SK-N-SH treated with all-trans-retinoic acid at 6 μM for 48 hours (cell line): ENCODE measurements at regions not wholly inside any gene's neighbourhood (a gene's known extent, or its start where the extent isn't known, plus 50 kb on each side); places are given as distances from the start of the nearest gene placed in this dataset.

ENCODE experiments used
- ATAC-seq: fragments of 200-7000 bp; cut with Tn5 transposase; 3 replicates; pipeline ENCODE4 v1.9.1; 2020; ENCODE audit warnings: mild to moderate bottlenecking, moderate library complexity
- ARNTL ChIP-seq: fragments of 450-650 bp; formaldehyde crosslinking; IDR thresholded peaks from 2 replicates; pipeline ENCODE4 v1.5.0; 2020; ENCODE audit warnings: low read depth, mild to moderate bottlenecking, moderate library complexity, borderline replicate concordance
- BACH2 ChIP-seq: fragments of 250-450 bp; sonication (Bioruptor Pico); IDR thresholded peaks from 2 replicates; pipeline ENCODE4 v1.9.0; 2021; ENCODE audit warnings: mild to moderate bottlenecking, borderline replicate concordance
- CSDC2 ChIP-seq: fragments of 250-450 bp; sonication (Bioruptor Pico); IDR thresholded peaks from 2 replicates; pipeline ENCODE4 v1.5.0; 2020; ENCODE audit warnings: mild to moderate bottlenecking, moderate library complexity
- ESRRG ChIP-seq: fragments of 250-450 bp; sonication (Bioruptor Pico); IDR thresholded peaks from 2 replicates; pipeline ENCODE4 v1.6.1; 2021; ENCODE audit warnings: mild to moderate bottlenecking
- GLIS3 ChIP-seq: fragments of 250-450 bp; sonication (Bioruptor Pico); IDR thresholded peaks from 2 replicates; pipeline ENCODE4 v1.5.0; 2020; ENCODE audit warnings: mild to moderate bottlenecking, moderate library complexity
- ISL1 ChIP-seq: fragments of 250-450 bp; sonication (Bioruptor Pico); IDR thresholded peaks from 2 replicates; pipeline ENCODE4 v2.1.2; 2022; ENCODE audit warnings: mild to moderate bottlenecking, moderate library complexity
- OSR1 ChIP-seq: fragments of 250-450 bp; sonication (Bioruptor Pico); IDR thresholded peaks from 2 replicates; pipeline ENCODE4 v1.8.0; 2022; ENCODE audit warnings: moderate library complexity, mild to moderate bottlenecking, inconsistent platforms
- PPARA ChIP-seq: fragments of 250-450 bp; sonication (Bioruptor Pico); IDR thresholded peaks from 2 replicates; pipeline ENCODE4 v1.5.0; 2020; ENCODE audit warnings: mild to moderate bottlenecking, borderline replicate concordance
- RARB ChIP-seq: fragments of 250-450 bp; sonication (Bioruptor Pico); IDR thresholded peaks from 2 replicates; pipeline ENCODE4 v1.8.0; 2021; ENCODE audit warnings: mild to moderate bottlenecking, moderate library complexity
- SNAI2 ChIP-seq: fragments of 250-450 bp; sonication (Bioruptor Pico); IDR thresholded peaks from 2 replicates; pipeline ENCODE4 v1.5.0; 2020; ENCODE audit warnings: mild to moderate bottlenecking, moderate library complexity
- TCF4 ChIP-seq: fragments of 250-450 bp; sonication (Bioruptor Pico); IDR thresholded peaks from 2 replicates; pipeline ENCODE4 v1.8.0; 2021; ENCODE audit warnings: mild to moderate bottlenecking, moderate library complexity, borderline replicate concordance
- TOX ChIP-seq: fragments of 250-450 bp; sonication (Bioruptor Pico); IDR thresholded peaks from 2 replicates; pipeline ENCODE4 v1.8.0; 2021; ENCODE audit warnings: mild to moderate bottlenecking, moderate library complexity, borderline replicate concordance
- TSHZ2 ChIP-seq: fragments of 250-450 bp; sonication (Bioruptor Pico); IDR thresholded peaks from 2 replicates; pipeline ENCODE4 v1.5.0; 2020; ENCODE audit warnings: mild to moderate bottlenecking, moderate library complexity
- ZC3H10 ChIP-seq: fragments of 250-450 bp; sonication (Bioruptor Pico); IDR thresholded peaks from 2 replicates; pipeline ENCODE4 v1.5.1; 2021; ENCODE audit warnings: mild to moderate bottlenecking, moderate library complexity
- ZFP3 ChIP-seq: fragments of 250-450 bp; sonication (Bioruptor Pico); IDR thresholded peaks from 2 replicates; pipeline ENCODE4 v1.5.0; 2020; ENCODE audit warnings: mild to moderate bottlenecking, moderate library complexity
- ZFP30 ChIP-seq: fragments of 450-650 bp; formaldehyde crosslinking; IDR thresholded peaks from 2 replicates; pipeline ENCODE4 v1.5.0; 2022; ENCODE audit warnings: mild to moderate bottlenecking, moderate library complexity
- ZNF565 ChIP-seq: fragments of 450-650 bp; formaldehyde crosslinking; conservative IDR thresholded peaks from 2 replicates; pipeline ENCODE4 v1.5.0; 2020; ENCODE audit warnings: low read depth, mild to moderate bottlenecking, moderate library complexity
- ZNF70 ChIP-seq: fragments of 450-650 bp; formaldehyde crosslinking; IDR thresholded peaks from 2 replicates; pipeline ENCODE4 v1.5.0; 2020; ENCODE audit warnings: mild to moderate bottlenecking, moderate library complexity
- ZNF8 ChIP-seq: fragments of 450-650 bp; formaldehyde crosslinking; IDR thresholded peaks from 2 replicates; pipeline ENCODE4 v1.5.0; 2020; ENCODE audit warnings: mild to moderate bottlenecking, moderate library complexity
- TF ChIP-seq, protein P1 (sequence below): fragments of 250-450 bp; sonication (Bioruptor Pico); IDR thresholded peaks from 2 replicates; pipeline ENCODE4 v1.8.0; 2020; ENCODE audit warnings: mild to moderate bottlenecking, moderate library complexity, borderline replicate concordance
- TF ChIP-seq, protein P2 (sequence below): fragments of 250-450 bp; sonication (Bioruptor Pico); IDR thresholded peaks from 2 replicates; pipeline ENCODE4 v1.5.1; 2020; ENCODE audit warnings: low read depth, mild to moderate bottlenecking, moderate library complexity
- TF ChIP-seq, protein P3 (sequence below): fragments of 250-450 bp; sonication (Bioruptor Pico); IDR thresholded peaks from 2 replicates; pipeline ENCODE4 v1.8.0; 2021; ENCODE audit warnings: low read depth, mild to moderate bottlenecking, moderate library complexity, borderline replicate concordance
- TF ChIP-seq, protein P4 (sequence below): fragments of 250-450 bp; sonication (Bioruptor Pico); IDR thresholded peaks from 2 replicates; pipeline ENCODE4 v1.5.1; 2021; ENCODE audit warnings: mild to moderate bottlenecking, moderate library complexity

- TF ChIP-seq, protein P1, sequence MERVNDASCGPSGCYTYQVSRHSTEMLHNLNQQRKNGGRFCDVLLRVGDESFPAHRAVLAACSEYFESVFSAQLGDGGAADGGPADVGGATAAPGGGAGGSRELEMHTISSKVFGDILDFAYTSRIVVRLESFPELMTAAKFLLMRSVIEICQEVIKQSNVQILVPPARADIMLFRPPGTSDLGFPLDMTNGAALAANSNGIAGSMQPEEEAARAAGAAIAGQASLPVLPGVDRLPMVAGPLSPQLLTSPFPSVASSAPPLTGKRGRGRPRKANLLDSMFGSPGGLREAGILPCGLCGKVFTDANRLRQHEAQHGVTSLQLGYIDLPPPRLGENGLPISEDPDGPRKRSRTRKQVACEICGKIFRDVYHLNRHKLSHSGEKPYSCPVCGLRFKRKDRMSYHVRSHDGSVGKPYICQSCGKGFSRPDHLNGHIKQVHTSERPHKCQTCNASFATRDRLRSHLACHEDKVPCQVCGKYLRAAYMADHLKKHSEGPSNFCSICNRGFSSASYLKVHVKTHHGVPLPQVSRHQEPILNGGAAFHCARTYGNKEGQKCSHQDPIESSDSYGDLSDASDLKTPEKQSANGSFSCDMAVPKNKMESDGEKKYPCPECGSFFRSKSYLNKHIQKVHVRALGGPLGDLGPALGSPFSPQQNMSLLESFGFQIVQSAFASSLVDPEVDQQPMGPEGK (CRISPR knock-in tag): no peak
- TF ChIP-seq ISL1 (CRISPR knock-in tag) (no peak), TCF4 (no peak), OSR1 (CRISPR knock-in tag) (no peak), TOX (CRISPR knock-in tag) (no peak), PPARA (no peak), CSDC2 (no peak), ZC3H10 (no peak), BACH2 (CRISPR knock-in tag) (no peak), ZNF70 (CRISPR knock-in tag) (no peak), SNAI2 (CRISPR knock-in tag) (no peak), ARNTL (CRISPR knock-in tag) (no peak)
- TF ChIP-seq, protein P2, sequence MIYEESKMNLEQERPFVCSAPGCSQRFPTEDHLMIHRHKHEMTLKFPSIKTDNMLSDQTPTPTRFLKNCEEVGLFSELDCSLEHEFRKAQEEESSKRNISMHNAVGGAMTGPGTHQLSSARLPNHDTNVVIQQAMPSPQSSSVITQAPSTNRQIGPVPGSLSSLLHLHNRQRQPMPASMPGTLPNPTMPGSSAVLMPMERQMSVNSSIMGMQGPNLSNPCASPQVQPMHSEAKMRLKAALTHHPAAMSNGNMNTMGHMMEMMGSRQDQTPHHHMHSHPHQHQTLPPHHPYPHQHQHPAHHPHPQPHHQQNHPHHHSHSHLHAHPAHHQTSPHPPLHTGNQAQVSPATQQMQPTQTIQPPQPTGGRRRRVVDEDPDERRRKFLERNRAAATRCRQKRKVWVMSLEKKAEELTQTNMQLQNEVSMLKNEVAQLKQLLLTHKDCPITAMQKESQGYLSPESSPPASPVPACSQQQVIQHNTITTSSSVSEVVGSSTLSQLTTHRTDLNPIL (CRISPR knock-in tag): no peak
- TF ChIP-seq, protein P3, sequence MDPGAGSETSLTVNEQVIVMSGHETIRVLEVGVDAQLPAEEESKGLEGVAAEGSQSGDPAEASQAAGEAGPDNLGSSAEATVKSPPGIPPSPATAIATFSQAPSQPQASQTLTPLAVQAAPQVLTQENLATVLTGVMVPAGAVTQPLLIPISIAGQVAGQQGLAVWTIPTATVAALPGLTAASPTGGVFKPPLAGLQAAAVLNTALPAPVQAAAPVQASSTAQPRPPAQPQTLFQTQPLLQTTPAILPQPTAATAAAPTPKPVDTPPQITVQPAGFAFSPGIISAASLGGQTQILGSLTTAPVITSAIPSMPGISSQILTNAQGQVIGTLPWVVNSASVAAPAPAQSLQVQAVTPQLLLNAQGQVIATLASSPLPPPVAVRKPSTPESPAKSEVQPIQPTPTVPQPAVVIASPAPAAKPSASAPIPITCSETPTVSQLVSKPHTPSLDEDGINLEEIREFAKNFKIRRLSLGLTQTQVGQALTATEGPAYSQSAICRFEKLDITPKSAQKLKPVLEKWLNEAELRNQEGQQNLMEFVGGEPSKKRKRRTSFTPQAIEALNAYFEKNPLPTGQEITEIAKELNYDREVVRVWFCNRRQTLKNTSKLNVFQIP (CRISPR knock-in tag): no peak
Measured at GRCh38 chr10:128528781-128529180, 402.6 kb upstream of the MKI67 start (continued).

- TF ChIP-seq ESRRG (CRISPR knock-in tag) (no peak), ZFP3 (CRISPR knock-in tag) (no peak), ZNF8 (CRISPR knock-in tag) (no peak), ZFP30 (CRISPR knock-in tag) (no peak), ZNF565 (CRISPR knock-in tag) (no peak), ZC3H10 (no peak), ZNF70 (CRISPR knock-in tag) (no peak), SNAI2 (CRISPR knock-in tag) (no peak), ARNTL (CRISPR knock-in tag) (no peak)
- TF ChIP-seq, protein P4, sequence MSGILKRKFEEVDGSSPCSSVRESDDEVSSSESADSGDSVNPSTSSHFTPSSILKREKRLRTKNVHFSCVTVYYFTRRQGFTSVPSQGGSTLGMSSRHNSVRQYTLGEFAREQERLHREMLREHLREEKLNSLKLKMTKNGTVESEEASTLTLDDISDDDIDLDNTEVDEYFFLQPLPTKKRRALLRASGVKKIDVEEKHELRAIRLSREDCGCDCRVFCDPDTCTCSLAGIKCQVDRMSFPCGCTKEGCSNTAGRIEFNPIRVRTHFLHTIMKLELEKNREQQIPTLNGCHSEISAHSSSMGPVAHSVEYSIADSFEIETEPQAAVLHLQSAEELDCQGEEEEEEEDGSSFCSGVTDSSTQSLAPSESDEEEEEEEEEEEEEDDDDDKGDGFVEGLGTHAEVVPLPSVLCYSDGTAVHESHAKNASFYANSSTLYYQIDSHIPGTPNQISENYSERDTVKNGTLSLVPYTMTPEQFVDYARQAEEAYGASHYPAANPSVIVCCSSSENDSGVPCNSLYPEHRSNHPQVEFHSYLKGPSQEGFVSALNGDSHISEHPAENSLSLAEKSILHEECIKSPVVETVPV (CRISPR knock-in tag): no peak
- TF ChIP-seq, protein P3 (CRISPR knock-in tag): no peak
- ATAC-seq: no peak
Measured at GRCh38 chr10:128529225-128529624, 403.0 kb upstream of the MKI67 start.

- no peak for ATAC-seq
- no peak for TF ChIP-seq ARNTL (CRISPR knock-in tag)
- no peak for TF ChIP-seq ISL1 (CRISPR knock-in tag)
- no peak for TF ChIP-seq ZFP30 (CRISPR knock-in tag)
Measured at GRCh38 chr10:128530301-128530700, 404.1 kb upstream of the MKI67 start.

GRCh38 chr10:128530946-128531345 is 404.7 kb upstream of the MKI67 start:
- no peak for ATAC-seq
- TF ChIP-seq ISL1 (CRISPR knock-in tag) (no peak), CSDC2 (no peak), GLIS3 (CRISPR knock-in tag) (no peak), SNAI2 (CRISPR knock-in tag) (no peak), PPARA (no peak), ZC3H10 (no peak), TSHZ2 (CRISPR knock-in tag) (no peak), ZFP3 (CRISPR knock-in tag) (no peak), RARB (CRISPR knock-in tag) (no peak)
- TF ChIP-seq, protein P4 (CRISPR knock-in tag): no peak
